ENCODE measurements at regions not wholly inside any gene's neighbourhood (a gene's known extent, or its start where the extent isn't known, plus 50 kb on each side); places are given as distances from the start of the nearest gene placed in this dataset.

DNA sequence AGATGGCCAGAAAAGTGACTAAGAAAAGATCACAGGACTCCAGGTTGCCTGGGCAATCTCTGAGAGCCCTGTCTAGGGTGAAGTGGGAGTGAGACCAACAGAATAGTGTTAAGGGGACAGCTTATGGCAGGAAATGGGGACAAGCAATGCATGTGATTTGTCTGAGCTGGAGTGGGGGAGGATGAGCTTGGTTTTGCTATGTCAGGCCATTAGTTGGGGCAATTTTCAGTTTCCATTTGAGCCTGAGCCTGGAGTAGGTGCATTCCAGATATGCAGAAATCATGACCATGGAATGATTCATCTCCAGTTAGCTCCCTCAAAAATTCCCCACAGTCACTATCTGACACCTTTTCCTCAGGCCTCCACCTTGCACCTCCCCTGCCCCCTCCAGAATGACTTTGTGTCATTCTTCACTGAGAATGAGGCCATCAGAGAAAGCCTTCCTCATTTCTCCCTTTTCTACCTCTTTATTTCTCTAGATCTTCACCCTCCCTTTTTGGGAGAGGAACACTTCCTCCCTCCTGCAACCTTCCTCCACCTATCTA, 150.9 kb upstream of the PLEKHG7 start:
- Histone ChIP-seq H3K4me1 (ENCODE audit: control insufficient read depth in 1 of 2, low read depth in 2 of 2) (peaks cover 16 to 22% of the 10 kb centered on the region in 2 donors), H3K9me3 (no peaks in the 10 kb centered on the region), H3K27me3 (replicated peaks; ENCODE audit: insufficient read depth) (no peaks in the 10 kb centered on the region), H3K27ac (no peak overlapping the region), H3K36me3 (no peaks in the 10 kb centered on the region), H3K4me3 (no peak overlapping the region)
- no peak for ATAC-seq (ENCODE audit: insufficient number of reproducible peaks, low FRiP score, low read depth)
- no peak for DNase-seq (ENCODE audit: low spot score)
- TF ChIP-seq, protein P1, sequence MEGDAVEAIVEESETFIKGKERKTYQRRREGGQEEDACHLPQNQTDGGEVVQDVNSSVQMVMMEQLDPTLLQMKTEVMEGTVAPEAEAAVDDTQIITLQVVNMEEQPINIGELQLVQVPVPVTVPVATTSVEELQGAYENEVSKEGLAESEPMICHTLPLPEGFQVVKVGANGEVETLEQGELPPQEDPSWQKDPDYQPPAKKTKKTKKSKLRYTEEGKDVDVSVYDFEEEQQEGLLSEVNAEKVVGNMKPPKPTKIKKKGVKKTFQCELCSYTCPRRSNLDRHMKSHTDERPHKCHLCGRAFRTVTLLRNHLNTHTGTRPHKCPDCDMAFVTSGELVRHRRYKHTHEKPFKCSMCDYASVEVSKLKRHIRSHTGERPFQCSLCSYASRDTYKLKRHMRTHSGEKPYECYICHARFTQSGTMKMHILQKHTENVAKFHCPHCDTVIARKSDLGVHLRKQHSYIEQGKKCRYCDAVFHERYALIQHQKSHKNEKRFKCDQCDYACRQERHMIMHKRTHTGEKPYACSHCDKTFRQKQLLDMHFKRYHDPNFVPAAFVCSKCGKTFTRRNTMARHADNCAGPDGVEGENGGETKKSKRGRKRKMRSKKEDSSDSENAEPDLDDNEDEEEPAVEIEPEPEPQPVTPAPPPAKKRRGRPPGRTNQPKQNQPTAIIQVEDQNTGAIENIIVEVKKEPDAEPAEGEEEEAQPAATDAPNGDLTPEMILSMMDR (IDR thresholded peaks at IDR 0.05) = no peak

DNA sequence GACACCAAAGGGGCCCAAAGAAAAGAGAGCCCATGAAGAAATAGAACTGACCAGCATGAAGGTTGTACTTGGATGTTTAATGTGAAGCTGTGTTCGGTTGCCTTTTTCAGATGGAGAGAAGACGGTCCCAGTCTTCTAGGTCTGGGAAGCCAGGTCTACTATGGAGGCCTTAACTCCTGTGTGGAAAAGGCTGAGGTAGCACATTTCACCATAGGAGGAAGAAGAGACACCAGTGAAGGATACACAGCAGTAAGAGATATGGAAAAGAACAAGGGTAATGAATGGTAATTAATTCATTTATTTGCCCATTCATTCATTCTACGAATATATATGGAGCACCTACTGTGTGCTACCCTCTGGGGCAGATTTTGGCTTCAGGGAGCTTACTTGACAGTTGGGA, 151.6 kb upstream of the PLEKHG7 start:
- Histone ChIP-seq H3K9me3 (no peaks in the 10 kb centered on the region), H3K36me3 (no peaks in the 10 kb centered on the region), H3K27ac (no peak overlapping the region), H3K4me3 (no peak overlapping the region), H3K27me3 (replicated peaks; ENCODE audit: insufficient read depth) (no peaks in the 10 kb centered on the region), H3K4me1 (ENCODE audit: control insufficient read depth in 1 of 2, low read depth in 2 of 2) (peaks cover 16 to 22% of the 10 kb centered on the region in 2 donors)
- no peak for ATAC-seq (ENCODE audit: insufficient number of reproducible peaks, low FRiP score, low read depth)
- TF ChIP-seq, protein P1 (IDR thresholded peaks at IDR 0.05) = no peak
- no peak for DNase-seq (ENCODE audit: low spot score)

DNA sequence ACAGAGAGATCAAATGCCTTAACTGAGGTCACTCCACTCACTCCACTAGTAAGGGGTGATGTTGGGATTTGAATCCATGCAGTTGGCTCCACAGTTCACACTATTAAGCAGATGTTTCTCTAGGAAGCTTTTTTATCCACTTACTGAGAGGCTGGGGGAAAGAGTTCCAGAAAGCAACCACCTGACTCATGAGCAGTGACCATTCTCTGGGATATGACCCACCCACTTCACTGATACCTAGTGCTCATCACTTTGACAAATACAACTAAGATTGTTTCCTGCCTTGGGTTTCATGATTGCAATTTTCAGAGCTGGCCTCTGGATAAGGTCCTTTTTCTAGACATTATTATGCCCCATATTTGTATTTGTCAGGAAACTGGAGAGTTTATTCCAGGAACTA, 152.1 kb upstream of the PLEKHG7 start:
- no peak for DNase-seq (ENCODE audit: low spot score)
- H3K4me3 ChIP-seq = no peak overlapping the region
- H3K27me3 ChIP-seq (replicated peaks; ENCODE audit: insufficient read depth) = no peaks in the 10 kb centered on the region
- H3K36me3 ChIP-seq = no peaks in the 10 kb centered on the region
- no peak for ATAC-seq (ENCODE audit: insufficient number of reproducible peaks, low FRiP score, low read depth)
- TF ChIP-seq, protein P1 (IDR thresholded peaks at IDR 0.05) = no peak
- H3K27ac ChIP-seq = no peak overlapping the region
- H3K9me3 ChIP-seq = no peaks in the 10 kb centered on the region
- H3K4me1 ChIP-seq (ENCODE audit: control insufficient read depth in 1 of 2, low read depth in 2 of 2) = peaks cover 16 to 22% of the 10 kb centered on the region in 2 donors

DNA sequence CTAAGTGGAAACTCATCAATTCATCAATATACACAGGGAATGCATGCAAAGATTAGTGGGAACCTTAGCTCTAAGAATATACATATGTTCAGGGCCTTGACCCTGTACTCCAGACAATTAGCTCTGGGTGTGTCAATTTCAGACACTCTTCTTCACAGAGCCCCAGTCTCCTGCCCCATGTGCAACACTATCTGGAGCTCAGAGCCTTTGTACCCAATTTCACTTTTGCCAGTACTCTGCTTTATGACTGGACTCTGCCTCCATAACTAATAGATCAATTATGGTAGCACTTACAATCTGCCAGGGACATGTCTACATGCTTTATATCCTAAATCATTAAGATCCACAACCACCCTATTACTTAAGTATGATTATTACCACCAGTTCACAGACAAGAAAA, 152.5 kb upstream of the PLEKHG7 start:
- TF ChIP-seq, protein P1 (IDR thresholded peaks at IDR 0.05) = no peak
- Histone ChIP-seq H3K27ac (no peak overlapping the region), H3K4me3 (no peak overlapping the region), H3K4me1 (ENCODE audit: control insufficient read depth in 1 of 2, low read depth in 2 of 2) (peaks cover 16 to 22% of the 10 kb centered on the region in 2 donors), H3K9me3 (no peaks in the 10 kb centered on the region), H3K36me3 (no peaks in the 10 kb centered on the region), H3K27me3 (replicated peaks; ENCODE audit: insufficient read depth) (no peaks in the 10 kb centered on the region)
- no peak for DNase-seq (ENCODE audit: low spot score)
- ATAC-seq (ENCODE audit: insufficient number of reproducible peaks, low FRiP score, low read depth) = no peak

DNA sequence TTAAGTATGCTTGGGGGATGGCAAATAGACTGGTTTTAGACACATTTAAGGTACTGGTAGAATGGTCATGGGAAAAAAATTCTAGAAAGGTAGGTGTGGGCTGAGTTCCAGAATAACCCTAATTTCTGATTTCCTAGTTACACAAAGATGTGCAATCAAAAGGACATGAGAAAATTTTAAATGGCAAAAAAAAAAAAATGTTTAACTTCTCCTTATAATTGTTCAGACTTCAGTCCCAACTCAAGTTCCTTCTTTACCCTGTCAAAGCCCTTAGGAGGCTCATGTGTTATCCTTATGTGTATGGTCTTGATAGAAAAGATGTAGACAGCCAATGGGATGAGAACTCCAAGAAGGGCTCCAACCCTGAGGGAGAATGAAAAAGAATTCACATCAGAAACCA, 153.3 kb upstream of the PLEKHG7 start:
- ATAC-seq (ENCODE audit: insufficient number of reproducible peaks, low FRiP score, low read depth) = no peak
- H3K27me3 ChIP-seq (replicated peaks; ENCODE audit: insufficient read depth) = no peaks in the 10 kb centered on the region
- TF ChIP-seq, protein P1 (IDR thresholded peaks at IDR 0.05) = no peak
- no peak overlapping the region for H3K27ac ChIP-seq
- no peak overlapping the region for H3K4me3 ChIP-seq
- H3K9me3 ChIP-seq = no peaks in the 10 kb centered on the region
- DNase-seq (ENCODE audit: low spot score) = no peak
- H3K36me3 ChIP-seq = no peaks in the 10 kb centered on the region
- H3K4me1 ChIP-seq (ENCODE audit: control insufficient read depth in 1 of 2, low read depth in 2 of 2) = peaks cover 16 to 22% of the 10 kb centered on the region in 2 donors
